ENCODE measurements at regions not wholly inside any gene's neighbourhood (a gene's known extent, or its start where the extent isn't known, plus 50 kb on each side); places are given as distances from the start of the nearest gene placed in this dataset.

GRCh38 chr5:33235304-33235703 lies 205.5 kb upstream of the TARS1 start:
- H4K20me1 ChIP-seq (replicated peaks; ENCODE audit: control insufficient read depth, extremely low read depth, insufficient read depth, low read length), result no peaks in the 10 kb centered on the region
- intact Hi-C loops (cut with micrococcal nuclease), result no loop called here
- TF ChIP-seq, protein P1, sequence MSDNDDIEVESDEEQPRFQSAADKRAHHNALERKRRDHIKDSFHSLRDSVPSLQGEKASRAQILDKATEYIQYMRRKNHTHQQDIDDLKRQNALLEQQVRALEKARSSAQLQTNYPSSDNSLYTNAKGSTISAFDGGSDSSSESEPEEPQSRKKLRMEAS (IDR thresholded peaks at IDR 0.05; ENCODE audit: insufficient read depth, insufficient read length), result no peak
- TF ChIP-seq POLR2A (IDR thresholded peaks at IDR 0.05; ENCODE audit: low read depth, low read length) (no peak), MYC (IDR thresholded peaks at IDR 0.05; ENCODE audit: low read depth, low read length) (no peak), JUN (IDR thresholded peaks at IDR 0.05; ENCODE audit: borderline replicate concordance, insufficient read depth, insufficient read length, low read depth) (no peak), GATA2 (IDR thresholded peaks at IDR 0.05; ENCODE audit: insufficient read depth, insufficient read length, low read depth, low read length) (no peak), POLR2AphosphoS5 (IDR thresholded peaks at IDR 0.05; ENCODE audit: insufficient read depth, low read depth, low read length) (no peak), FOS (IDR thresholded peaks at IDR 0.05; ENCODE audit: borderline replicate concordance, insufficient read depth, low read length) (no peak), EZH2 (IDR thresholded peaks at IDR 0.05; ENCODE audit: borderline replicate concordance, low read depth, low read length, severe bottlenecking) (no peak)
- TF ChIP-seq, protein P2, sequence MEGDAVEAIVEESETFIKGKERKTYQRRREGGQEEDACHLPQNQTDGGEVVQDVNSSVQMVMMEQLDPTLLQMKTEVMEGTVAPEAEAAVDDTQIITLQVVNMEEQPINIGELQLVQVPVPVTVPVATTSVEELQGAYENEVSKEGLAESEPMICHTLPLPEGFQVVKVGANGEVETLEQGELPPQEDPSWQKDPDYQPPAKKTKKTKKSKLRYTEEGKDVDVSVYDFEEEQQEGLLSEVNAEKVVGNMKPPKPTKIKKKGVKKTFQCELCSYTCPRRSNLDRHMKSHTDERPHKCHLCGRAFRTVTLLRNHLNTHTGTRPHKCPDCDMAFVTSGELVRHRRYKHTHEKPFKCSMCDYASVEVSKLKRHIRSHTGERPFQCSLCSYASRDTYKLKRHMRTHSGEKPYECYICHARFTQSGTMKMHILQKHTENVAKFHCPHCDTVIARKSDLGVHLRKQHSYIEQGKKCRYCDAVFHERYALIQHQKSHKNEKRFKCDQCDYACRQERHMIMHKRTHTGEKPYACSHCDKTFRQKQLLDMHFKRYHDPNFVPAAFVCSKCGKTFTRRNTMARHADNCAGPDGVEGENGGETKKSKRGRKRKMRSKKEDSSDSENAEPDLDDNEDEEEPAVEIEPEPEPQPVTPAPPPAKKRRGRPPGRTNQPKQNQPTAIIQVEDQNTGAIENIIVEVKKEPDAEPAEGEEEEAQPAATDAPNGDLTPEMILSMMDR (IDR thresholded peaks at IDR 0.05; ENCODE audit: extremely low read depth in 1 of 2, insufficient read depth in 1 of 2, low read depth in 1 of 2, low read length in 2 of 2), result no peak
- no peaks in the 10 kb centered on the region for H3K9me3 ChIP-seq (replicated peaks; ENCODE audit: control insufficient read depth, insufficient read depth, low read length)
- FAIRE-seq (no peak), DNase-seq (ENCODE audit: low read depth, low spot score) (no peak)
- ChIA-PET CTCF (no interaction called here), POLR2A (no interaction called here)
- no peak overlapping the region for H2AFZ ChIP-seq (ENCODE audit: low read depth, low read length)
- dilution Hi-C loops (cut with MboI; ENCODE audit: extremely low pct_ligation_motif_present, low sequenced_read_pairs), result no loop called here
- no peaks in the 10 kb centered on the region for H3K9me1 ChIP-seq (replicated peaks; ENCODE audit: control insufficient read depth, extremely low read depth, insufficient read depth, low read length)
- no peak overlapping the region for H3K4me2 ChIP-seq (ENCODE audit: insufficient read depth, low read length)
- H3K36me3 ChIP-seq (ENCODE audit: control insufficient read depth in 2 of 2, extremely low read depth in 1 of 2, insufficient read depth in 2 of 2, low read length in 2 of 2), result no peaks in the 10 kb centered on the region
- no peak overlapping the region for H3K9ac ChIP-seq (replicated peaks; ENCODE audit: extremely low read depth, insufficient read depth, low read length)
- BruUV-seq (replicated peaks), result no TSS peak
- H3K4me3 ChIP-seq (replicated peaks in 1 of 3; ENCODE audit: insufficient read depth in 1 of 3, low read depth in 1 of 3, low read length in 3 of 3), result no peak overlapping the region
- no peak overlapping the region for H3K27ac ChIP-seq (ENCODE audit: insufficient read depth, low read depth, low read length)
- H3K79me2 ChIP-seq (ENCODE audit: control insufficient read depth, insufficient read depth, low read length), result no peaks in the 10 kb centered on the region
- H3K4me1 ChIP-seq (ENCODE audit: control insufficient read depth, extremely low read depth, insufficient read depth, low read length), result peaks cover 11% of the 10 kb centered on the region
- no peaks in the 10 kb centered on the region for H3K27me3 ChIP-seq (ENCODE audit: control insufficient read depth in 2 of 2, insufficient read depth in 2 of 2, low read length in 2 of 2)

Data from endothelial cell of umbilical vein (primary cell).